Stimulated activated CD8-positive, alpha-beta memory T cell treated with anti-CD3 and anti-CD28 coated beads, Interleukin-15, amount 100 ng/mL, for 48 hours (primary cell): ENCODE measurements at regions not wholly inside any gene's neighbourhood (a gene's known extent, or its start where the extent isn't known, plus 50 kb on each side); places are given as distances from the start of the nearest gene placed in this dataset.

Experiments
- DNase-seq, 2 donors: peaks; one replicate each; pipeline ENCODE4 v3.0.0-alpha.2; 2020; ENCODE audit warnings: low read depth in 2 of 2

GRCh38 chr5:173689737-173690360, 73.4 kb upstream of the BOD1 start:
- no peak for DNase-seq

- DNase-seq: no peak
Measured at GRCh38 chr5:173691931-173692330, 75.5 kb upstream of the BOD1 start.

- DNase-seq: no peak
Measured at GRCh38 chr5:173693670-173694069, 77.2 kb upstream of the BOD1 start.

- no peak for DNase-seq
Measured at GRCh38 chr5:173696216-173696615, 79.8 kb upstream of the BOD1 start.

- no peak for DNase-seq
Measured at GRCh38 chr5:173697931-173698579, 81.6 kb upstream of the BOD1 start.

GRCh38 chr5:173699966-173700365, 83.5 kb upstream of the BOD1 start:
- DNase-seq: no peak

GRCh38 chr5:173703466-173703865, 87.0 kb upstream of the BOD1 start:
- DNase-seq: no peak

- no peak for DNase-seq
Measured at GRCh38 chr5:173704615-173705511, 88.4 kb upstream of the BOD1 start.

- DNase-seq: no peak
Measured at GRCh38 chr5:173705512-173706044, 89.1 kb upstream of the BOD1 start.

- DNase-seq: no peak
Measured at GRCh38 chr5:173706700-173707099, 90.2 kb upstream of the BOD1 start.

GRCh38 chr5:173707392-173707791, 90.9 kb upstream of the BOD1 start:
- DNase-seq: no peak

GRCh38 chr5:173709145-173709544, 92.7 kb upstream of the BOD1 start:
- no peak for DNase-seq

- DNase-seq: no peak
Measured at GRCh38 chr5:173709761-173710160, 93.3 kb upstream of the BOD1 start.

- no peak for DNase-seq
Measured at GRCh38 chr5:173710528-173710927, 94.1 kb upstream of the BOD1 start.

GRCh38 chr5:173711466-173711865, 95.0 kb upstream of the BOD1 start:
- no peak for DNase-seq

- no peak for DNase-seq
Measured at GRCh38 chr5:173712609-173713175, 96.2 kb upstream of the BOD1 start.

GRCh38 chr5:173714551-173715428, 98.3 kb upstream of the BOD1 start:
- DNase-seq: no peak

- no peak for DNase-seq
Measured at GRCh38 chr5:173715607-173716006, 99.2 kb upstream of the BOD1 start.

- no peak for DNase-seq
Measured at GRCh38 chr5:173716058-173716682, 99.7 kb upstream of the BOD1 start.

- DNase-seq: no peak
Measured at GRCh38 chr5:173717959-173718358, 101.5 kb upstream of the BOD1 start.

GRCh38 chr5:173718469-173718868, 102.0 kb upstream of the BOD1 start:
- DNase-seq: no peak
